Esophagus (tissue), 2 donors: ENCODE measurements at regions not wholly inside any gene's neighbourhood (a gene's known extent, or its start where the extent isn't known, plus 50 kb on each side); places are given as distances from the start of the nearest gene placed in this dataset.
"Not testable (repeated sequence)": the region's sequence is repeated elsewhere in the genome, so short reads cannot be mapped to it uniquely, and the experiment has no call there.

ENCODE experiments used
- H3K27ac ChIP-seq, 2 donors: one replicate each; pipeline ENCODE4 v1.5.1; 2013; ENCODE audit warnings: low read depth in 2 of 2, mild to moderate bottlenecking in 2 of 2, inconsistent platforms in 1 of 2, low read length in 1 of 2, moderate library complexity in 1 of 2
- H3K27me3 ChIP-seq, 2 donors: one replicate each; pipeline ENCODE4 v1.6.1; 2013; ENCODE audit warnings: low read length in 2 of 2, control low read depth in 1 of 2, mild to moderate bottlenecking in 1 of 2; ENCODE audit not compliant: insufficient read depth in 2 of 2, control insufficient read depth in 1 of 2
- H3K36me3 ChIP-seq, 2 donors: one replicate each; pipeline ENCODE4 v1.6.1; 2013; ENCODE audit warnings: low read length in 1 of 2; ENCODE audit not compliant: control insufficient read depth in 2 of 2, insufficient read depth in 2 of 2
- H3K4me1 ChIP-seq, 2 donors: one replicate each; pipeline ENCODE4 v1.6.1; 2013; ENCODE audit warnings: low read length in 1 of 2; ENCODE audit not compliant: control insufficient read depth in 2 of 2, insufficient read depth in 2 of 2
- H3K4me3 ChIP-seq, 2 donors: one replicate each; pipeline ENCODE4 v1.5.1; 2013; ENCODE audit warnings: low read length in 2 of 2, mild to moderate bottlenecking in 2 of 2, low read depth in 1 of 2, moderate library complexity in 1 of 2
- H3K9me3 ChIP-seq, 2 donors: one replicate each; pipeline ENCODE4 v1.6.1; 2013; ENCODE audit warnings: mild to moderate bottlenecking in 2 of 2, low read depth in 1 of 2, low read length in 1 of 2, moderate library complexity in 1 of 2; ENCODE audit not compliant: control insufficient read depth in 2 of 2, insufficient read depth in 1 of 2
- WGBS, 2 donors: extraction: QIAGEN DNeasy Blood & Tissue Kit; methylation state at CpG; one replicate each; pipeline ENCODE4 v1.1.7; 2013; 5-methylcytosine and 5-hydroxymethylcytosine counted together
- donor health status: healthy with polysubstance abuse.
- donor health status: Bipolar disorder and iron deficiency.

DNA sequence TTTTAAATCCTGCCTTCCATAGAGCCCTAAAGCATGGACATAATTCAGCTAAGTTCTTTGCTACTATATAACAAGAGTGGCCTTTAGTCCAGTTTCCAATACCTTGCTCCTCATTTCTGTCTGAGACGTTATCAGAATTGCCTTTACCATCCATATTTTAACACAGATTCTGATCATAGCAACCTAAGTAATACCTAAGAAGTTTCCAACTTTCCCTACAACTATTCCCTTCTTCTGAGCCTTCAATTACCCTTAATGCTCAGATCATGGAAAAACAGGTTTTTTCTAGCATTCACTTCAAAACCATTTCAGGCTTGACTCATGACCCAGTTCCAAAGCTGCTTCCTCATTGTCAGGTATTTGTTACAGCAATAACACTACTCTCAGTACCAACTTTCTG lies 367.1 kb downstream of the C6orf118 start:
- no peaks in the 10 kb centered on the region for H3K36me3 ChIP-seq
- H3K4me1 ChIP-seq = no peaks in the 10 kb centered on the region
- 77 to 87% methylated on average over 1 of the region's 1 CpG for WGBS, 2 donors
- H3K27me3 ChIP-seq = no peaks in the 10 kb centered on the region
- no peak overlapping the region for H3K27ac ChIP-seq
- no peak overlapping the region for H3K4me3 ChIP-seq
- H3K9me3 ChIP-seq = peaks cover 0 to 2% of the 10 kb centered on the region in 2 donors

DNA sequence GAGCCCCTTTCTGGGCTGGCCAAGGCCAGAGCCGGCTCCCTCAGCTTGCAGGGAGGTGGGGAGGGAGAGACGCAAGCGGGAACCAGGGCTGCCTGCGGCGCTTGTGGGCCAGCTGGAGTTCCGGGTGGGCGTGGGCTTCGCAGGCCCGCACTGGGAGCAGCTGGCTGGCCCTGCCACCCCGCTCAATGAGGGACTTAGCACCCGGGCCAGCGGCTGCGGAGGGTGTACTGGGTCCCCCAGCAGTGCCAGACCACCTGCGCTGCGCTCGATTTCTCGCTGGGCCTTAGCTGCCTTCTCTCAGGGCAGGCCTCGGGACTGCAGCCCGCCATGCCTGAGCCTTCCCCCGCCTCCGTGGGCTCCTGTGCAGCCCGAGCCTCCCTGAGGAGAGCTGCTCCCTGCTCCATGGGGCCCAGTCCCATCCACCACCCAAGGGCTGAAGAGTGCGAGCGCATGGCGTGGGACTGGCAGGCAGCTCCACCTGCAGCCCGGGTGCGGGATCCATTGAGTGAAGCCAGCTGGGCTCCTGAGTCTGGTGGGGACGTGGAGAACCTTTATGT lies 376.1 kb downstream of the C6orf118 start:
- not testable (repeated sequence) for H3K27ac ChIP-seq, H3K4me1 ChIP-seq, H3K9me3 ChIP-seq, H3K4me3 ChIP-seq, H3K27me3 ChIP-seq, H3K36me3 ChIP-seq
- 91 to 96% methylated on average over 23 to 28 of the region's 28 CpGs for WGBS, 2 donors

GRCh38 chr6:164929408-164929977 lies 379.9 kb downstream of the C6orf118 start:
- no peak overlapping the region for H3K4me3 ChIP-seq
- no peak overlapping the region for H3K27ac ChIP-seq
- H3K27me3 ChIP-seq = no peaks in the 10 kb centered on the region
- 83 to 87% methylated on average over 13 of the region's 13 CpGs for WGBS, 2 donors
- H3K36me3 ChIP-seq = no peaks in the 10 kb centered on the region
- no peaks in the 10 kb centered on the region for H3K4me1 ChIP-seq
- H3K9me3 ChIP-seq = no peaks in the 10 kb centered on the region

GRCh38 chr6:164928728-164929407 lies 380.5 kb downstream of the C6orf118 start:
- Histone ChIP-seq H3K27me3 (no peaks in the 10 kb centered on the region), H3K4me1 (no peaks in the 10 kb centered on the region), H3K9me3 (no peaks in the 10 kb centered on the region), H3K4me3 (no peak overlapping the region), H3K36me3 (no peaks in the 10 kb centered on the region), H3K27ac (no peak overlapping the region)
- 76 to 77% methylated on average over 8 of the region's 8 CpGs for WGBS, 2 donors

GRCh38 chr6:164928057-164928727 lies 381.2 kb downstream of the C6orf118 start:
- Histone ChIP-seq H3K36me3 (no peaks in the 10 kb centered on the region), H3K27ac (no peak overlapping the region), H3K27me3 (no peaks in the 10 kb centered on the region), H3K4me1 (no peaks in the 10 kb centered on the region), H3K4me3 (no peak overlapping the region), H3K9me3 (no peaks in the 10 kb centered on the region)
- WGBS, 2 donors = 75 to 80% methylated on average over 17 of the region's 17 CpGs

GRCh38 chr6:164927288-164928056 lies 381.9 kb downstream of the C6orf118 start:
- 15 to 18% methylated on average over 17 of the region's 17 CpGs for WGBS, 2 donors
- Histone ChIP-seq H3K4me3 (no peak overlapping the region), H3K4me1 (no peaks in the 10 kb centered on the region), H3K9me3 (no peaks in the 10 kb centered on the region), H3K27ac (no peak overlapping the region), H3K36me3 (no peaks in the 10 kb centered on the region), H3K27me3 (no peaks in the 10 kb centered on the region)

- H3K4me3 ChIP-seq = no peak overlapping the region
- 65 to 73% methylated on average over 2 of the region's 2 CpGs for WGBS, 2 donors
- no peaks in the 10 kb centered on the region for H3K9me3 ChIP-seq
- no peaks in the 10 kb centered on the region for H3K4me1 ChIP-seq
- no peaks in the 10 kb centered on the region for H3K27me3 ChIP-seq
- no peaks in the 10 kb centered on the region for H3K36me3 ChIP-seq
- no peak overlapping the region for H3K27ac ChIP-seq
Measured at GRCh38 chr6:164926686-164927085, 382.7 kb downstream of the C6orf118 start.

GRCh38 chr6:164925681-164926530 lies 383.5 kb downstream of the C6orf118 start:
- no peak overlapping the region for H3K27ac ChIP-seq
- no peaks in the 10 kb centered on the region for H3K9me3 ChIP-seq
- H3K36me3 ChIP-seq = no peaks in the 10 kb centered on the region
- WGBS, 2 donors = 84 to 90% methylated on average over 5 of the region's 5 CpGs
- no peak overlapping the region for H3K4me3 ChIP-seq
- no peaks in the 10 kb centered on the region for H3K4me1 ChIP-seq
- H3K27me3 ChIP-seq = no peaks in the 10 kb centered on the region

DNA sequence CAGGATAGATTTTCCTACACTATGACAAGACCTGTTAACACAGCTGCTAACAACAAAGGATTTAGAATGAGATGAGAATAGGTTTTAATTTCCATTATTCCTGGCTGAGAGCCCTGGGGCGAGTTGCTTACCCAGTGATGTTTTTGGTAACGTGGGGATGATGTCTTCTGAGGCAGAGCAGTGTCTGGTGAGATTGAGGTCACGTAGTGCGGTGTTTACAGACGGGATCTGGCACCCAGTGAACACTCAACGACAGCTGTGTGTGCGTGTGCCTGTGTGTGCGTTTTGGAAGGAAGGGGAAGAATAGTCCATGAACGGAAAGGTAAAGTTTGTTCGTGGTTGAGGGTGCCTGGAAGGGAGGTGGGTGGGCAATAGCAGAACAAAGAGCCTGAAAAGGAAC lies 384.7 kb downstream of the C6orf118 start:
- Histone ChIP-seq H3K9me3 (no peaks in the 10 kb centered on the region), H3K27me3 (no peaks in the 10 kb centered on the region), H3K27ac (no peak overlapping the region), H3K36me3 (no peaks in the 10 kb centered on the region), H3K4me3 (no peak overlapping the region), H3K4me1 (no peaks in the 10 kb centered on the region)
- WGBS, 2 donors = 41 to 45% methylated on average over 10 of the region's 10 CpGs
